ENCODE measurements at regions not wholly inside any gene's neighbourhood (a gene's known extent, or its start where the extent isn't known, plus 50 kb on each side); places are given as distances from the start of the nearest gene placed in this dataset.

GRCh38 chr5:30279237-30279636, 914.2 kb upstream of the CDH6 start:
- no peaks in the 10 kb centered on the region for H3K27me3 Mint-ChIP-seq (ENCODE audit: low read depth)
- no peak overlapping the region for H3K56ac ChIP-seq (ENCODE audit: insufficient read length, low read depth, low read length)
- H3K4me1 Mint-ChIP-seq: 0 out of 4 replicates have a peak, but pooled peaks cover 0 to 2% of the 10 kb centered on the region in 2 experiments
- no peaks in the 10 kb centered on the region for H4K20me1 ChIP-seq (ENCODE audit: control insufficient read depth, insufficient read depth, insufficient read length)
- no peak overlapping the region for H3K4ac ChIP-seq (ENCODE audit: low read depth, low read length)
- no peak overlapping the region for H4K5ac ChIP-seq (ENCODE audit: insufficient read length, low read depth, low read length)
- no peak overlapping the region for H4K91ac ChIP-seq (ENCODE audit: insufficient read length, low read depth, low read length)
- H3K27ac Mint-ChIP-seq: no peak overlapping the region
- no peak overlapping the region for H2BK12ac ChIP-seq (ENCODE audit: insufficient read length, low read depth, low read length)
- no peak overlapping the region for H2BK15ac ChIP-seq (ENCODE audit: low read depth, low read length)
- no peaks in the 10 kb centered on the region for H3K4me1 ChIP-seq (ENCODE audit: insufficient read depth, low read length)
- no peak overlapping the region for H2AFZ ChIP-seq (ENCODE audit: low read length)
- H3K23ac ChIP-seq (ENCODE audit: insufficient read length, low read depth, low read length): no peak overlapping the region
- H3K18ac ChIP-seq (ENCODE audit: insufficient read length, low read depth, low read length): no peak overlapping the region
- H3K4me2 ChIP-seq (ENCODE audit: insufficient read depth, insufficient read length, low read length): no peak overlapping the region
- no peaks in the 10 kb centered on the region for H3K9me3 ChIP-seq (ENCODE audit: control insufficient read depth, low read depth, low read length)
- no peak overlapping the region for H3T11ph ChIP-seq (ENCODE audit: low read length)
- DNase-seq: no peak
- H4K8ac ChIP-seq (replicated peaks; ENCODE audit: insufficient read length, low read depth, low read length): no peak overlapping the region
- no peak overlapping the region for H3K9ac ChIP-seq (ENCODE audit: extremely low read depth, insufficient read length, low read length)
- no peak overlapping the region for H2BK5ac ChIP-seq (ENCODE audit: insufficient read length, low read length)
- no peaks in the 10 kb centered on the region for H3K23me2 ChIP-seq (ENCODE audit: insufficient read length, low read depth, low read length, poor library complexity, severe bottlenecking)
- no CpG with 5 or more reads among the region's 2 CpGs for WGBS (ENCODE audit: extremely low coverage, insufficient read length, low lambda C conversion rate)
- TF ChIP-seq CTCF (conservative IDR thresholded peaks at IDR 0.05): no peak
- H3K79me2 ChIP-seq (ENCODE audit: insufficient read depth, low read length): no peaks in the 10 kb centered on the region
- no peaks in the 10 kb centered on the region for H3K79me1 ChIP-seq (ENCODE audit: insufficient read depth, low read depth, low read length, poor library complexity, severe bottlenecking)
- no peak overlapping the region for H3K14ac ChIP-seq (ENCODE audit: insufficient read depth, low read length)
- no peak overlapping the region for H2AK5ac ChIP-seq (ENCODE audit: insufficient read length, low read length)
- no peak overlapping the region for H3K27ac ChIP-seq (ENCODE audit: insufficient read length, low read depth, low read length)
- H3K4me3 Mint-ChIP-seq: no peak overlapping the region
- no peaks in the 10 kb centered on the region for H3K27me3 ChIP-seq (ENCODE audit: insufficient read depth, low read length)
- H3K36me3 Mint-ChIP-seq (ENCODE audit: insufficient read depth in 1 of 3, low read depth in 3 of 3): no peaks in the 10 kb centered on the region; a peak in 2 of 7 replicates
- no peak overlapping the region for H2BK20ac ChIP-seq (ENCODE audit: low read depth, low read length, poor library complexity, severe bottlenecking)
- no peak overlapping the region for H2BK120ac ChIP-seq (ENCODE audit: low read depth, low read length, poor library complexity, severe bottlenecking)
- H3K9me3 Mint-ChIP-seq: peaks cover 0 to 2% of the 10 kb centered on the region in 2 experiments; a peak in 1 of 5 replicates

All from H9 (cell line).